ENCODE measurements at regions not wholly inside any gene's neighbourhood (a gene's known extent, or its start where the extent isn't known, plus 50 kb on each side); places are given as distances from the start of the nearest gene placed in this dataset.

DNA sequence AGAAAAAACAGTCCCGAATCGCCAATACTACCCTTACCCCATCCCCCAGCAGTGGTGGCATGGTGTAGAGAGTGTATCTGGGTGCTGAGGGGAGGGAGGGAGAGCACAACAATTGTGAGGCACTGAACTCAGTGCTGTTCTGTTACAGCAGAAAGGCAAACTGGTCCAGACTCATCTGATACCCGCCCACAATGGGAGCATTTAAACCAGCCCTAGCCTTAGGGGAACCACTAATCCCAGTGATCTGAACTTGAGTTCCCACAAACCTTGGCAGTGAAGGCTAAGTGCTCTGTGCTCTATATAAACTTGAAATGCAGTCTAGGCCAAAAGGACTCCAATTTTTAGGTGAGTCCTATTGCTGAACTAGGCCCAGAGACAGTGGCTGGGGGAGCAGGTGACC is 666.4 kb upstream of the PTCHD4 start:
- H3K36me3 ChIP-seq (ENCODE audit: control insufficient read depth, insufficient read depth, low read length), result no peaks in the 10 kb centered on the region
- DNase-seq (ENCODE audit: low read depth) (peak; percentile 76), FAIRE-seq (peak; percentile 77)
- H3K4me3 ChIP-seq (ENCODE audit: low read depth, low read length), result no peak overlapping the region
- TF ChIP-seq, protein P1, sequence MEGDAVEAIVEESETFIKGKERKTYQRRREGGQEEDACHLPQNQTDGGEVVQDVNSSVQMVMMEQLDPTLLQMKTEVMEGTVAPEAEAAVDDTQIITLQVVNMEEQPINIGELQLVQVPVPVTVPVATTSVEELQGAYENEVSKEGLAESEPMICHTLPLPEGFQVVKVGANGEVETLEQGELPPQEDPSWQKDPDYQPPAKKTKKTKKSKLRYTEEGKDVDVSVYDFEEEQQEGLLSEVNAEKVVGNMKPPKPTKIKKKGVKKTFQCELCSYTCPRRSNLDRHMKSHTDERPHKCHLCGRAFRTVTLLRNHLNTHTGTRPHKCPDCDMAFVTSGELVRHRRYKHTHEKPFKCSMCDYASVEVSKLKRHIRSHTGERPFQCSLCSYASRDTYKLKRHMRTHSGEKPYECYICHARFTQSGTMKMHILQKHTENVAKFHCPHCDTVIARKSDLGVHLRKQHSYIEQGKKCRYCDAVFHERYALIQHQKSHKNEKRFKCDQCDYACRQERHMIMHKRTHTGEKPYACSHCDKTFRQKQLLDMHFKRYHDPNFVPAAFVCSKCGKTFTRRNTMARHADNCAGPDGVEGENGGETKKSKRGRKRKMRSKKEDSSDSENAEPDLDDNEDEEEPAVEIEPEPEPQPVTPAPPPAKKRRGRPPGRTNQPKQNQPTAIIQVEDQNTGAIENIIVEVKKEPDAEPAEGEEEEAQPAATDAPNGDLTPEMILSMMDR (IDR thresholded peaks at IDR 0.05; ENCODE audit: insufficient read depth, low read length, severe bottlenecking), result no peak
- no peaks in the 10 kb centered on the region for H3K27me3 ChIP-seq (ENCODE audit: control insufficient read depth, insufficient read depth, low read length)

DNA sequence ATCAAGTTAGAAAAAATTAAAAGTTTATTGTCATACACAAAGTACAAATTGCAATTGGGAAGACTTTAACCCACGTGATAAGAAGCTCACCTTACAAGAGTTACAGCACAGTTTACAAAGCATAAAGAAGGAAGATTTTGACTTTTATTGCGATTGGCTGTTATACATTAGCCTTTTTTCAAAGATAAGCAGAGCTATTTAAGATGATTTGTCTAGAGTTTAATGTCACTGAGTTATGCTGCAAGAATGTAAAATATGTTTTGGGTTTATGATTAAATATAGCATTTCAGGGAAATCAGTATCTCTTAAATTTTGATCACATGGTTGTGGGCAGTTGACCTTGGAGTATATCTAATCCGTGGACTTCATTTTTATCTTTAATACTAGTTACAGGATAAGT is 664.2 kb upstream of the PTCHD4 start:
- Histone ChIP-seq H3K27me3 (ENCODE audit: control insufficient read depth, insufficient read depth, low read length) (no peaks in the 10 kb centered on the region), H3K4me3 (ENCODE audit: low read depth, low read length) (no peak overlapping the region), H3K36me3 (ENCODE audit: control insufficient read depth, insufficient read depth, low read length) (no peaks in the 10 kb centered on the region)
- TF ChIP-seq, protein P1 (IDR thresholded peaks at IDR 0.05; ENCODE audit: insufficient read depth, low read length, severe bottlenecking), result no peak
- DNase-seq (ENCODE audit: low read depth) (no peak), FAIRE-seq (no peak)

DNA sequence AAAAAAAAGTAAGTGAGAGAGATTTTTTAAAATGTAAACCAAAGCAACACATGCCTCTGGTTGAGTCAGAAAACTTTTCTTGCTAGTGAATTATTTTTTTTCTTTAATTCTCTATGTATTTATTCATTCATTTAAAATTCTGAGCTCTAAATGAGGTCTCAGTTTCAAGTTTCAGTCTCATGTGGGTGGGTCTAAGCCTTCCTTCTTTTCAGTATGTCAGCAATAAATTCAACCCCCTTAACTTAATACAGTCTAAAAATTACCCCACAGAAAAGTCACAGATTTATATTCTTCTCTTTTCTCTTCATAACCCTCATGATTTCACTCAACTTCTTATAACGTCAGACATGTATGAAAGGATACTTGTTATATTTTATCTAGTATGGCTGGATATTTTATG is 663.3 kb upstream of the PTCHD4 start:
- no peak for FAIRE-seq
- H3K36me3 ChIP-seq (ENCODE audit: control insufficient read depth, insufficient read depth, low read length), result no peaks in the 10 kb centered on the region

DNA sequence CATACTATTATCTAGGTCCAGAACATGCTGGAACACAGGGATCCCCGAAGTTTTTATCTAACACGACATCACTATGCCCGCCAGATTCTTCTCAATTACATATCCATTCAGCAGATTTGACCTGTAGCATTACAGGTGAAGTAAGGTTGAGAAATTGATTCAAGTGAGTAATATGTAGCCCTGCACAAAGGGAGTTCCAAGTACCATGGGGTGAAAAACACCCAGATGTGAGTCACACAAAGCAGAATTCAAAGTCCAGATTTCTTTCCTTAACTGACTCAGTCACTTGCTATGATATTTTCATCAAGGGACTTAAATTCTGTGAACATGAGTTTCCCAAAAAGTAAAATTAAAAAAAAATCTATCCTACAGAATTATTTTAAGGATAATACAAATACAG is 655.4 kb upstream of the PTCHD4 start:
- FAIRE-seq (no peak), DNase-seq (ENCODE audit: low read depth) (peak; percentile 97)
- TF ChIP-seq, protein P1 (IDR thresholded peaks at IDR 0.05; ENCODE audit: insufficient read depth, low read length, severe bottlenecking), result no peak
- no peak overlapping the region for H3K4me3 ChIP-seq (ENCODE audit: low read depth, low read length)
- no peaks in the 10 kb centered on the region for H3K27me3 ChIP-seq (ENCODE audit: control insufficient read depth, insufficient read depth, low read length)
- H3K36me3 ChIP-seq (ENCODE audit: control insufficient read depth, insufficient read depth, low read length), result no peaks in the 10 kb centered on the region

More for the DNA sequence above, 663.3 kb upstream of the PTCHD4 start:
- no peak overlapping the region for H3K4me3 ChIP-seq (ENCODE audit: low read depth, low read length)
- no peak for DNase-seq (ENCODE audit: low read depth)
- TF ChIP-seq, protein P1 (IDR thresholded peaks at IDR 0.05; ENCODE audit: insufficient read depth, low read length, severe bottlenecking), result no peak
- H3K27me3 ChIP-seq (ENCODE audit: control insufficient read depth, insufficient read depth, low read length), result no peaks in the 10 kb centered on the region

DNA sequence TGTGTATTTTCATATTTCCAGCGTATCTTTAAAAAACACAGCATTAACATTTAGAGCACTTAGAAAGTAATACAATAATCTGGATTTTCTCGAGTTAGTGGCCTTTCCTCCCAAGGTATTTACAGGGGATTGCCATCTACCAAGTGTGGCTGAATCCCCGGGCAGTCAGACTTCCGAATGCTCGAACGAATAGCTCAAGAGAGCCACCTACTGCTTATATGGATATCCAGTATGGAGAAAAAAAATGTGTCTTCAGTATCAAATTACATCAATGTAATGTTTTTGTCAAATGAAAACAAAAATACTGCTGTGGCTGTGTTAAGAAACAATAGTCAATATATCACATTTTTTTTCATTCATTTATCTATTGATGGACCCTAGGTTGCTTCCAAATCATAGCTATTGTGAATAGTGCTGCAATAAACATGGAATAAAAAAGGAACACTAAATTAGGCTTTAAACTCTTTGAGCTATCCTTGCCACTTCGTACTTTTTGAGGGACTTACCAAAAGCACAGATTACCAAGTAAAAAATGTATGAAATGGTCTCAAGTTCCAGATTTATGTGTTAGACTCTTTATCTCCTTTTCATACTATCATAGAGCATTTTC is 654.5 kb upstream of the PTCHD4 start:
- FAIRE-seq (no peak), DNase-seq (ENCODE audit: low read depth) (peak; percentile 78)
- Histone ChIP-seq H3K27me3 (ENCODE audit: control insufficient read depth, insufficient read depth, low read length) (no peaks in the 10 kb centered on the region), H3K36me3 (ENCODE audit: control insufficient read depth, insufficient read depth, low read length) (no peaks in the 10 kb centered on the region), H3K4me3 (ENCODE audit: low read depth, low read length) (no peak overlapping the region)
- TF ChIP-seq, protein P1 (IDR thresholded peaks at IDR 0.05; ENCODE audit: insufficient read depth, low read length, severe bottlenecking), result peak; percentile 45
